A673 (cell line): ENCODE measurements at regions not wholly inside any gene's neighbourhood (a gene's known extent, or its start where the extent isn't known, plus 50 kb on each side); places are given as distances from the start of the nearest gene placed in this dataset.
A peak's percentile ranks its signal among the peaks of the same experiment; 100 is the strongest.

Experiments used
- BruUV-seq: library from RNA; stranded (reverse); fragments of 400-500 nt; replicated peaks from 2 replicates; lab custom pipeline; 2021; lab: Mats Ljungman, UMichigan
- CTCF ChIA-PET: fragments of 300-600 bp; sonication (Branson Sonifier 250); formaldehyde crosslinking; loops from one replicate; lab custom pipeline; 2022; ENCODE audit warnings: antibody characterized with exemption; lab: Charles Lee
- POLR2A ChIA-PET: fragments of 300-600 bp; sonication (Branson Sonifier 250); formaldehyde crosslinking; loops from one replicate; lab custom pipeline; 2022; ENCODE audit warnings: antibody characterized with exemption; ENCODE audit not compliant: low non-redundant PET; lab: Charles Lee
- DNase-seq: peaks from one replicate; pipeline ENCODE4 v3.0.0-alpha.2; 2015; ENCODE audit warnings: low spot score
- H3K27ac ChIP-seq: fragments of 200-600 bp; sonication (generic); 2 replicates; pipeline ENCODE4 v1.5.1; 2016; ENCODE audit warnings: mixed run types, low read depth, mild to moderate bottlenecking, mixed read lengths, antibody characterized with exemption, low read length; ENCODE audit not compliant: poor library complexity, severe bottlenecking
- H3K27me3 ChIP-seq: fragments of 200-600 bp; sonication (generic); replicated peaks from 2 replicates; pipeline ENCODE4 v1.6.1; 2017; ENCODE audit warnings: mixed run types, low read depth, mild to moderate bottlenecking, mixed read lengths, antibody characterized with exemption, low read length; ENCODE audit not compliant: insufficient read depth, poor library complexity
- H3K36me3 ChIP-seq: fragments of 200-600 bp; sonication (generic); 2 replicates; pipeline ENCODE4 v1.6.1; 2016; ENCODE audit warnings: mixed run types, mild to moderate bottlenecking, mixed read lengths, antibody characterized with exemption, low read length; ENCODE audit not compliant: insufficient read depth, poor library complexity, severe bottlenecking
- H3K4me1 ChIP-seq: fragments of 200-600 bp; sonication (generic); 2 replicates; pipeline ENCODE4 v1.6.1; 2017; ENCODE audit warnings: mixed run types, mild to moderate bottlenecking, mixed read lengths, antibody characterized with exemption, low read length; ENCODE audit not compliant: insufficient read depth, poor library complexity, severe bottlenecking
- H3K4me3 ChIP-seq: fragments of 200-600 bp; sonication (generic); 2 replicates; pipeline ENCODE4 v1.5.1; 2016; ENCODE audit warnings: low read depth, mixed run types, mild to moderate bottlenecking, mixed read lengths, low read length; ENCODE audit not compliant: poor library complexity, severe bottlenecking
- H3K9me3 ChIP-seq: fragments of 200-600 bp; sonication (generic); 2 replicates; pipeline ENCODE4 v1.6.1; 2016; ENCODE audit warnings: mixed run types, low read depth, mild to moderate bottlenecking, mixed read lengths, antibody characterized with exemption, low read length; ENCODE audit not compliant: poor library complexity, severe bottlenecking
- CTCF ChIP-seq: fragments of 300-800, 200-600 bp; sonication (generic); conservative IDR thresholded peaks from 2 replicates; pipeline ENCODE4 v1.5.1; 2017; ENCODE audit warnings: low read depth, mild to moderate bottlenecking, antibody characterized with exemption, low read length, moderate library complexity, mixed read lengths
- EZH2 ChIP-seq: fragments of 200-600 bp; sonication (generic); IDR thresholded peaks from 2 replicates; pipeline ENCODE4 v1.6.1; 2017; ENCODE audit warnings: borderline replicate concordance, low read depth, mild to moderate bottlenecking, mixed read lengths, antibody characterized with exemption, low read length; ENCODE audit not compliant: poor library complexity, severe bottlenecking
- intact Hi-C: fragments of 100-400 bp; cut with micrococcal nuclease; formaldehyde crosslinking; loops from one replicate; pipeline ENCODE4 v1.10.0; 2022; ENCODE audit not compliant: unreplicated experiment

- Histone ChIP-seq H3K27ac (no peak overlapping the region), H3K27me3 (no peaks in the 10 kb centered on the region), H3K36me3 (no peaks in the 10 kb centered on the region), H3K4me1 (no peaks in the 10 kb centered on the region), H3K4me3 (no peak overlapping the region), H3K9me3 (no peaks in the 10 kb centered on the region)
- BruUV-seq, result no TSS peak
- intact Hi-C loops, result no loop called here
- ChIA-PET CTCF (no interaction called here), POLR2A (no interaction called here)
- TF ChIP-seq EZH2 (no peak), CTCF (no peak)
- DNase-seq, result no peak
Observed at GRCh38 chr6:113403966-113404595, 453.1 kb upstream of the MARCKS start.

- CTCF ChIA-PET, result no interaction called here
- H3K27me3 ChIP-seq, result no peaks in the 10 kb centered on the region
- TF ChIP-seq CTCF (no peak), EZH2 (no peak)
- H3K4me1 ChIP-seq, result no peaks in the 10 kb centered on the region
- intact Hi-C loops, result no loop called here
- POLR2A ChIA-PET, result no interaction called here
- H3K9me3 ChIP-seq, result no peaks in the 10 kb centered on the region
- no peaks in the 10 kb centered on the region for H3K36me3 ChIP-seq
- BruUV-seq, result no TSS peak
- H3K27ac ChIP-seq, result no peak overlapping the region
- no peak overlapping the region for H3K4me3 ChIP-seq
- DNase-seq, result no peak
Observed at GRCh38 chr6:113405326-113406047, 451.7 kb upstream of the MARCKS start.

- CTCF ChIA-PET, result no interaction called here
- POLR2A ChIA-PET, result no interaction called here
- BruUV-seq, result no TSS peak
- Histone ChIP-seq H3K9me3 (no peaks in the 10 kb centered on the region), H3K27me3 (no peaks in the 10 kb centered on the region), H3K4me1 (no peaks in the 10 kb centered on the region), H3K36me3 (no peaks in the 10 kb centered on the region), H3K27ac (no peak overlapping the region), H3K4me3 (no peak overlapping the region)
- DNase-seq, result peak; percentile 10
- intact Hi-C loops, result no loop called here
- TF ChIP-seq CTCF (no peak), EZH2 (no peak)
Observed at GRCh38 chr6:113406048-113406695, 451.0 kb upstream of the MARCKS start.
